HG03442 (cell line): ENCODE measurements at regions not wholly inside any gene's neighbourhood (a gene's known extent, or its start where the extent isn't known, plus 50 kb on each side); places are given as distances from the start of the nearest gene placed in this dataset.
"Not testable (repeated sequence)": the region's sequence is repeated elsewhere in the genome, so short reads cannot be mapped to it uniquely, and the experiment has no call there.

Source experiments
- ATAC-seq: cut with Tn5 transposase; IDR thresholded peaks from one replicate; pipeline ENCODE4 v1.9.1; 2021; ENCODE audit warnings: mild to moderate bottlenecking, moderate library complexity; ENCODE audit not compliant: unreplicated experiment

- no peak for ATAC-seq
Measured at GRCh38 chr9:75728391-75728790, 162.1 kb upstream of the PCSK5 start.

- ATAC-seq, result no peak
Measured at GRCh38 chr9:75734802-75735201, 155.7 kb upstream of the PCSK5 start.

- ATAC-seq, result no peak
Measured at GRCh38 chr9:75739884-75740611, 150.4 kb upstream of the PCSK5 start.

- no peak for ATAC-seq
Measured at GRCh38 chr9:75743855-75744254, 146.6 kb upstream of the PCSK5 start.

GRCh38 chr9:75754080-75754479, 136.4 kb upstream of the PCSK5 start:
- no peak for ATAC-seq

- no peak for ATAC-seq
Measured at GRCh38 chr9:75775166-75775565, 115.3 kb upstream of the PCSK5 start.

- ATAC-seq, result no peak
Measured at GRCh38 chr9:75775966-75776691, 114.3 kb upstream of the PCSK5 start.

- no peak for ATAC-seq
Measured at GRCh38 chr9:75780185-75780584, 110.3 kb upstream of the PCSK5 start.

- no peak for ATAC-seq
Measured at GRCh38 chr9:75788006-75788634, 102.4 kb upstream of the PCSK5 start.

GRCh38 chr9:75797085-75797580, 93.3 kb upstream of the PCSK5 start:
- ATAC-seq, result no peak

GRCh38 chr9:75798505-75798904, 92.0 kb upstream of the PCSK5 start:
- no peak for ATAC-seq

GRCh38 chr9:75803130-75803529, 87.3 kb upstream of the PCSK5 start:
- ATAC-seq, result no peak

GRCh38 chr9:75810063-75810462, 80.4 kb upstream of the PCSK5 start:
- no peak for ATAC-seq

- ATAC-seq, result no peak
Measured at GRCh38 chr9:75811692-75812091, 78.8 kb upstream of the PCSK5 start.

- ATAC-seq, result no peak
Measured at GRCh38 chr9:75812141-75812540, 78.3 kb upstream of the PCSK5 start.

GRCh38 chr9:75814667-75815066, 75.8 kb upstream of the PCSK5 start:
- ATAC-seq, result no peak

GRCh38 chr9:75820471-75821115, 69.9 kb upstream of the PCSK5 start:
- ATAC-seq, result not testable (repeated sequence)

GRCh38 chr9:75823151-75823550, 67.3 kb upstream of the PCSK5 start:
- ATAC-seq, result no peak

- ATAC-seq, result no peak
Measured at GRCh38 chr9:75824816-75825568, 65.5 kb upstream of the PCSK5 start.

GRCh38 chr9:75826314-75826713, 64.2 kb upstream of the PCSK5 start:
- ATAC-seq, result no peak

GRCh38 chr9:75830303-75830702, 60.2 kb upstream of the PCSK5 start:
- ATAC-seq, result peak; percentile 52
